CD4-positive, alpha-beta T cell treated with Interleukin-15 for 4 hours (primary cell): ENCODE measurements at regions not wholly inside any gene's neighbourhood (a gene's known extent, or its start where the extent isn't known, plus 50 kb on each side); places are given as distances from the start of the nearest gene placed in this dataset.
"Not testable (repeated sequence)": the region's sequence is repeated elsewhere in the genome, so short reads cannot be mapped to it uniquely, and the experiment has no call there.

Experiments
- DNase-seq: peaks from one replicate; pipeline ENCODE4 v3.0.0-alpha.2; 2020; ENCODE audit warnings: low spot score

DNA sequence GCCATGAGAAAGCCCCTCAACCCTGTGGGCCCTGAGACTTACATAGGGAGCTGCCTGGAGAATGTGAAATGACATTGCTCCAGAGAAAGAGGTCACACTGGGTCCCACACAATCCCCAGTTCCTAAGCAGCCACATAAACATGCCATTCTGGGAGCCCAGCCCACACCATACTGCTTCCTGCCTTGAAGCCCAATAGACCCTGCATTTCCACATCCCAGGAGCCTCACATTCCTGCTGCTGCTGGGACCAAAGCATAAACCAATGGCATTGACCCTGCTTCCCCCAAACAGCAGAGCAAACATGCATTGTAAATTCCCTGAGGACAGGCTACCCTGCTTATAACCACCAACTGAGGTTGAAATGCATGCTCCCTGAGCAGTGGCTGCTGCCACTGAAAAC is 1117.6 kb upstream of the SLC39A10 start:
- DNase-seq = no peak

- no peak for DNase-seq
These were observed 1130.9 kb upstream of the SLC39A10 start for GRCh38 chr2:194526121-194526520.

DNA sequence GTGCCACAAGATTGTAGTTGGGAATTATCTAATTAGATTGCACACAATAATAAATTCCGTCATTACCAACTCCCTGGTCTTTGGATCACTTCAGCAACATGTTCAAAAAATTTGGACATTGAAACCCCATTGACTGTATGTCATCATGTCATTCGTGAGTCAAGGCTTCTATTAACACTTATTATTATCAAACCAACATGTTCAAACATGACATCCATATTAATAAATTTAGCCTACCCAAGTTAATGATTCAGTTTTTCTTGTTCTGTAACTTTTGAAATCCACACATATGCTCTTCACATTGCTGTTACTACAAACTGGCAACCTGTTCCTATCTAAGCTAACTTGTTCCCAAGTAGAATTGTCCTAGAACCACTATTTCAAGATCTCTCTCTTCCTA is 1142.7 kb upstream of the SLC39A10 start:
- DNase-seq = no peak

GRCh38 chr2:194511070-194511469 is 1146.0 kb upstream of the SLC39A10 start:
- not testable (repeated sequence) for DNase-seq

- not testable (repeated sequence) for DNase-seq
These were observed 1152.2 kb upstream of the SLC39A10 start for GRCh38 chr2:194504876-194505275.

GRCh38 chr2:194495046-194495445 is 1162.0 kb upstream of the SLC39A10 start:
- DNase-seq = no peak

- no peak for DNase-seq
These were observed 1162.6 kb upstream of the SLC39A10 start for GRCh38 chr2:194494401-194494800.

DNA sequence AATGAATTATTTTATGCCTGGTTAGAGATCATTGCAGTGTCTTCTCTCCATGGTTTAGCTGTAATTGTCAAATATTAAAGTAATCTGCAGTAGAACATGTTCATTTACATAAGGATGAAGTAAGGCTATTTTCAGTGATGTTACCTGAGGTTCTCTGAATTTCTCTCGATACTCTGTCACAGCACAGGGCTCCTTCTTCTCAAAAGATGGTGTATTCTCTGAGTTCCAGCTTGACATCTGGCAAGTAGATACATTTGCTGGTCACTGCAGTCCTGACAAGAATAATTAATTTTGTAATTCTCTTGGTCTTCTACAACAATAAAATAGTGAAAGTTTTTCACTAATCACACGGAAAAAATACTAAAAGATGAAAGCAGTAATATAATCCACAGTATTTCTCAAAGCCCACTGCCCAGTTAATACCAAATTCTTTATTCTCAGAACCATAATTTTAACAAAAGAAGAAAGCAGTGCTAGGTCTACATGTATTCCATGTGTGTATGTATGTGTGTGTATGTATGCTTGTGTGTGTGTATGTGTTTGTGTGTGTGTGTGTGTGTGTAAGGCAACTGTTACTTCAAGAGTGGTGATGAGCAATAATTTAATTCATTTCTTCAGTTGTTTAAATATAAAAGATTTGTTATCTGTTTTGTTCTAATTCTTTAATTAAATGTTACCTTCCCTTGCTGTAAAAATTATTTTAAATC is 1165.5 kb upstream of the SLC39A10 start:
- DNase-seq = no peak

DNA sequence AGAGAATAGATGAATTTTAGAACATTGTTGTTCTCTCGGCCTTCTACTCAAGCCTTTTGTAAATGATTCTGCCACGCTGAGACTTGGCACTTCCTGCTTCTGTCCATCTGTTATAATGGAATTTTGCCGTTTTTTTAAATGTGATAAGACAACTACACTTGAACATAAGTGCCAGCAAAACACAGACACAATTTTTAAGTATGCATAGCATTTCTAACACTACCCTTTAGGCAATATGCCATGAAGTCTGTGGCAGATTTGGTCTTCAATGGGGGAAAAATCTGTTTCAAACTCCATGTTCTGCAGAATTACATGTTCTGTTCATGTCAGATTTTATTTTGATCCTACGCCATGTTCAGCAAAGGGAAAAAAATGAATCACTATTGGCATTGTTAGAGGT is 1170.7 kb upstream of the SLC39A10 start:
- no peak for DNase-seq

DNA sequence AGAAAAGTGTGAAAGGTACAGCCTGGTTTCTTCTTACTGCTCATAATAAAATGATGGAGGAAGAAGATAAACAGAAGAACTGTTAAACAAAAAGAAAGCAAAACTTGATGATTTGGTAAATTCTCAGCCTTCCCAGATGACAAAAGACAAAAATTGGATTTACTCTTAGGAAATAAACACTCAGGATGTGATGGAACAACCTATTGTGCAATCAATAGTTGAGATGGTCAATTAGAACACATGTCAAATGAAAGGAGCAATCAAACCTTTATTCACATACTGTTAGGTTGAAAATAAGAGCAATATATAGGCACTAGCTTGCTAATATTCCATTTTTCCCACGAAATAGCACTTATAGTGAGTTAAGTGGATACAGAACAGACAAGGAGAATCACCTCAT is 1174.0 kb upstream of the SLC39A10 start:
- DNase-seq = no peak

DNA sequence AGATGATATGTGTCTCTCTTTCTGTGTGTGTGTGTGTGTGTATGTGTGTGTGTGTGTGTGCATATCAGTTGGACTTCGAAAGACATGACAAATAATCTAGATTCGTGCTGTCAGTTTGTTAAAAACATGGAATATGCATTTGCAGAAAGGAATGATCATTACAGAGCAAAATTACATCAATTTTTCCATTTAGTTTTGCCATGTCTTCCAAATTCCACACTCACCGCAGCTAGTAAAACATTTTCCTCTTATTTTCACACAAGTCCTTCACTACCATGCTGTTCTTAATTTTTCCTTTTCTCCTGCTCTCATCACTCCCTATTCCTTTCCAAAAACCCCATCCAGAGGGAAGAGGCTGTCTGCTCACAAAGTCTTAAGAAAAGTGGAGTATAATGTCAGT is 1191.4 kb upstream of the SLC39A10 start:
- DNase-seq = no peak

- DNase-seq = no peak
These were observed 1191.9 kb upstream of the SLC39A10 start for GRCh38 chr2:194464964-194465638.

- not testable (repeated sequence) for DNase-seq
These were observed 1194.1 kb upstream of the SLC39A10 start for GRCh38 chr2:194462883-194463282.

DNA sequence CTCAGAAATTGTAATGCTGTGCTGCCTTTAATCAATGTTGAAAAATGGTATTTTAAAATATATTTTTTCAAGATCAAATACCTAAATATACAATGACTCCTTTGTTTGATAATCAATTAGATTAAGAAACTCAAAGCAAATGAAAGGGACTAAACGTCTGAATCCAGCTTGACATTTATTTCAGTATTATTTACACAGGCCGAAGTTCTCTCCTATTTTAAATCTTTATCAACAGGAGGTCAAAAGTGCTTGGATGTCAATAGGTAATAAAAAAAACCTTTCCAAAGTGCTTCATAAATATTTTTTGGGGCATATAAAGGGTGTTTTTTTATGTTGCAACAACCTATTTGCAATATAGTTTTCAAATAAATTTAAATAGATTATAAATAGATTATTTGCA is 1201.7 kb upstream of the SLC39A10 start:
- DNase-seq = no peak

DNA sequence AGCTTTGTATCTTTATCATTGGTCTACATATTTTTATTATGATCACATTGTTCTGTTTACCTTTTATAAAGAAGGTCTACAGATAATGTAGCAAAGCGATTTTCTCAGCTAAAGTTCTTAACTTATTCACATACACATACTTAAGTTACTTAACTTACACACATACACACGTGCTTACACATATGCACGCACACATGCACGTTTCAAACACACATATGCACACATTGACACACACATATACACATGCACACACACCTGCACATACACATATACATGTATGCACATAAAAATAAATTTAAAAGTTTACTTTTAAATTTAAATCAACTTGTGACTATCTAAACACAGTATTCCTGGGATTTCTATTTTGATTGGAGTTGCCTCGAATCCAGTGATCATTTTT is 1204.5 kb upstream of the SLC39A10 start:
- DNase-seq = no peak

- no peak for DNase-seq
These were observed 1211.8 kb upstream of the SLC39A10 start for GRCh38 chr2:194445226-194445625.

DNA sequence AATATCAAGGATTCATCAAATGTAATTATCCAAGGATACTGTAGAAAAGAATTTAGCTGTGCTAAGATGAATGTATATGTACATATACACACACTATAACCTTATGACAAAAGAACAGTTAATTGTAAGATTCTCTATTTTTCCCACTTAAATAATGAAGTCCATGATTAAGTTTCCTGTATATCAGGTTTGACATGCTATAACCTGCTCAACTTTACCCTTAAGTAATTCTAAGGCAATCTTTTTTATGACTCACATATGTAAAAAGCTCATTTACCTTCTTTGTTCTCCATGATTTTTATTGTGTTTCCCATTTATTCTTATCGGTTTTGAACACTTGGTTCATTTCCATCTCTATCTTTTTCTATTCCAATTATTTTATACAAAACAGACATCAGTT is 1213.1 kb upstream of the SLC39A10 start:
- DNase-seq = no peak

- DNase-seq = no peak
These were observed 1232.3 kb upstream of the SLC39A10 start for GRCh38 chr2:194424683-194425209.

GRCh38 chr2:194411221-194411620 is 1245.8 kb upstream of the SLC39A10 start:
- no peak for DNase-seq

DNA sequence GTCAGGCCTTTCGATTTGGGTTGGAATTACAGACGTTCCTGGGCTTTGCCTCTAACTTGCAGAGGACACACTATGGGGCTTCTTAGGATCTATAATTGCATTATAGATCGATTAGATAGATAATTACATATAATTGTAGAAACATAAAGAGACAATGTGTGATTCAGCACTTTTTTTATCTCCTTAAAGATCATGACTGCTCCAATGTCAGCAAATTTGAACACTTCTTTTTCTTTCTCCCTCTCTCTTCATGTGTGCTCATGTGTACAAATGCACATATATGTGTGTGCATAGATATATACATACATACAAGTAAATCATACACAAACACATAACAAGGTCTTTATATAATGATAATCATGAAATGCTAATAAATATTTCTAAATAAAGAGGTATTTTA is 1261.2 kb upstream of the SLC39A10 start:
- no peak for DNase-seq

GRCh38 chr2:194385376-194385775 is 1271.7 kb upstream of the SLC39A10 start:
- no peak for DNase-seq

DNA sequence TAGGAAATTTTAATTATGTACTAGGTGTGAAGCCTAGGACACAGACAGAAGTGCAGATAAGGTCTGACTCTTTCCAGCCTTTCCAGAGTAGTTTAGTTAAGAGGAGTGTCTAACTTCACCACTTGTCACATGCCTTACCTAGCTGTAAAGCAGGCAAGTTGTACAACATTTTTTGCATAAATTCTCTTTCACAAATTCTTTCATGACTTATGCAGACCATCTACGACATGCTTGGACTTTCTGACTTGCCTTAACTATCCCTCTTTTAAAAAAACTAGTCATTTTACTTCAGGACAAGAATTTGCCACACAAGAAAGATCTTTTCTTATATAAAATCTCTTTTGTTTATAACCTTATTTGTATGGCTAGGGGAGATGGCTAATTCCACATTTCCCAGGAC is 1273.6 kb upstream of the SLC39A10 start:
- DNase-seq = no peak

- no peak for DNase-seq
These were observed 1274.8 kb upstream of the SLC39A10 start for GRCh38 chr2:194382221-194382620.

DNA sequence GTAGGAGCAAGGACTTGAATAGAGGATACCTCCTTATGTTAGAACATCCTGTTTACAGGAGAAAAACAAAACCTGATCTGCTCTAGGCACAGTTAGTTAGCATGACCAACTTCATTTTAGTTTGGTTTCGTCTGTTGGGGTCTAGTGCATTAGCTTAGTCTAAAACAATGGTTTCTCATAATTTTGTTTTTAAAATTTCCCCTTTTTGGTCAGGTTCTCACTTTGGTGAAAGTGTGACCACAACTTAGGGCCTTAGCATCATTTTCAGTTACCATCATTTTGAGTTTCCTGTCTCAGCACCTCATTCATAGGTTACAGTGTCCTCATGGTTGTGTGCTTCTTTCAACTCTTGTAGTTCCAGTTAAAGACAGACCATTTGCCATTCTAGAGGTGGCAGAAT is 1277.0 kb upstream of the SLC39A10 start:
- no peak for DNase-seq
